ENCODE measurements at regions not wholly inside any gene's neighbourhood (a gene's known extent, or its start where the extent isn't known, plus 50 kb on each side); places are given as distances from the start of the nearest gene placed in this dataset.

- DNase-seq (ENCODE audit: low read depth): no peak
Measured at GRCh38 chr3:170730071-170730812, 139.8 kb downstream of the RPL22L1 start.

GRCh38 chr3:170728181-170728580 is 141.8 kb downstream of the RPL22L1 start:
- DNase-seq (ENCODE audit: low read depth): no peak

- DNase-seq (ENCODE audit: low read depth): no peak
Measured at GRCh38 chr3:170727754-170728153, 141.9 kb upstream of the SLC7A14 start.

GRCh38 chr3:170726976-170727661 is 141.2 kb upstream of the SLC7A14 start:
- no peak for DNase-seq (ENCODE audit: low read depth)

GRCh38 chr3:170725285-170725731 is 139.4 kb upstream of the SLC7A14 start:
- no peak for DNase-seq (ENCODE audit: low read depth)

- DNase-seq (ENCODE audit: low read depth): no peak
Measured at GRCh38 chr3:170724599-170725280, 138.9 kb upstream of the SLC7A14 start.

GRCh38 chr3:170723241-170723640 is 137.4 kb upstream of the SLC7A14 start:
- no peak for DNase-seq (ENCODE audit: low read depth)

GRCh38 chr3:170721563-170721962 is 135.7 kb upstream of the SLC7A14 start:
- DNase-seq (ENCODE audit: low read depth): no peak

GRCh38 chr3:170719300-170719699 is 133.4 kb upstream of the SLC7A14 start:
- no peak for DNase-seq (ENCODE audit: low read depth)

- DNase-seq (ENCODE audit: low read depth): no peak
Measured at GRCh38 chr3:170718848-170719247, 133.0 kb upstream of the SLC7A14 start.

GRCh38 chr3:170717410-170718402 is 131.8 kb upstream of the SLC7A14 start:
- no peak for DNase-seq (ENCODE audit: low read depth)

GRCh38 chr3:170716172-170716805 is 130.4 kb upstream of the SLC7A14 start:
- no peak for DNase-seq (ENCODE audit: low read depth)

GRCh38 chr3:170714562-170715535 is 129.0 kb upstream of the SLC7A14 start:
- no peak for DNase-seq (ENCODE audit: low read depth)

- no peak for DNase-seq (ENCODE audit: low read depth)
Measured at GRCh38 chr3:170714122-170714521, 128.2 kb upstream of the SLC7A14 start.

- DNase-seq (ENCODE audit: low read depth): no peak
Measured at GRCh38 chr3:170713653-170714052, 127.8 kb upstream of the SLC7A14 start.

- DNase-seq (ENCODE audit: low read depth): no peak
Measured at GRCh38 chr3:170712798-170713197, 126.9 kb upstream of the SLC7A14 start.

GRCh38 chr3:170712336-170712735 is 126.5 kb upstream of the SLC7A14 start:
- DNase-seq (ENCODE audit: low read depth): no peak

- no peak for DNase-seq (ENCODE audit: low read depth)
Measured at GRCh38 chr3:170711786-170712185, 125.9 kb upstream of the SLC7A14 start.

- DNase-seq (ENCODE audit: low read depth): no peak
Measured at GRCh38 chr3:170709046-170709445, 123.2 kb upstream of the SLC7A14 start.

GRCh38 chr3:170707899-170708298 is 122.0 kb upstream of the SLC7A14 start:
- DNase-seq (ENCODE audit: low read depth): no peak
